ENCODE measurements at regions not wholly inside any gene's neighbourhood (a gene's known extent, or its start where the extent isn't known, plus 50 kb on each side); places are given as distances from the start of the nearest gene placed in this dataset.

DNA sequence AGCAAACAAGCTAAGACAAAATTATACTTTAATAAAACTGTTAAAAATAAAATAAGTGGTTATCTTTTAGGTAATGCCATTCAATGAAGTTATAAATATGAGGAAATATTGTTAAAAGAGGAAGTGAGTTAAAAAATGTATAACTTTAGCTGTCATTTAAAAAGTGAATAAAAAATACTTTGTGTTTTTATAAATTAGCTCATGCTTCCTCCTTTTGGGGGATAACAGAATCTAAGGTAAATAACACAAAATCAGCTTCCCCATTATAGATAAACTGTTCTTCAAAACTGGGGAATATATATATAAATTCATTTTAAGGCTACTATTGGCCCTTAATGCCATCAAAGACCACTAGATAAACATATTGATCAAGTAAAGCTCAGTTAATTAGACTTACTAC lies 113.7 kb upstream of the AADACL2 start:
- ChIA-PET CTCF (ENCODE audit: partially characterized antibody) (no interaction called here), POLR2A (ENCODE audit: partially characterized antibody) (no interaction called here)
- Mint-ChIP-seq H3K36me3 (no peaks in the 10 kb centered on the region), H3K9me3 (peaks cover 0 to 2% (median 0%) of the 10 kb centered on the region in 8 donors), H3K4me3 (no peak overlapping the region), H3K4me1 (no peaks in the 10 kb centered on the region), H3K27me3 (peaks cover 4 to 5% of the 10 kb centered on the region in 2 donors), H3K27ac (no peak overlapping the region)
- intact Hi-C loops (cut with micrococcal nuclease) = no loop called here
- H3K27ac ChIP-seq (ENCODE audit: low read depth, low read length) = no peak overlapping the region
- no peak overlapping the region for H3K4me3 ChIP-seq (ENCODE audit: low read length in 2 of 2)
- H3K9me3 ChIP-seq (ENCODE audit: control insufficient read depth in 1 of 2, low read length in 2 of 2) = no peaks in the 10 kb centered on the region
- H3K36me3 ChIP-seq (ENCODE audit: insufficient read depth, low read length) = no peaks in the 10 kb centered on the region
- H3K27me3 ChIP-seq (ENCODE audit: insufficient read depth, low read length) = peaks cover 3% of the 10 kb centered on the region
- no peaks in the 10 kb centered on the region for H3K4me1 ChIP-seq (ENCODE audit: insufficient read depth, low read length)
- no peak for DNase-seq

DNA sequence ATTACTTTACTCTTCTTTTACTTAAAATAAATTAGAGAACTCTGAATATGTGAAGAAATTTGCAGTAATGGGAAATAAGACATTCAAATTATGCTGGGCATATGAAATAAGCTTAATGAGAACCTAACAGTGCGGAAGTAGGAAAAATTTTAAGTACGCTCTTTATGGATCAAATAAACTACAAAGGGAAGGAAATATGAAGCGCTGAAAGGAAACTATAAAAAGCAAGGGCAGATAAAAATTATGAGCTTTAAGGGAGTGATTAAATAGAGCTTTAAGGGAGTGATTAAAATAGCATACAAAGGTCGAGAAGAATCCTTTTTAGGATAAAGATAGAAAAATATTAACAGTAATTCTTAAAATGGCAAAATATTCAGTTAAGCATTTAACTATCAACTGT lies 118.3 kb upstream of the AADACL2 start:
- H3K9me3 ChIP-seq (ENCODE audit: control insufficient read depth in 1 of 2, low read length in 2 of 2) = no peaks in the 10 kb centered on the region
- DNase-seq = no peak
- Mint-ChIP-seq H3K36me3 (no peaks in the 10 kb centered on the region), H3K4me1 (no peaks in the 10 kb centered on the region), H3K4me3 (no peak overlapping the region), H3K27ac (peak overlapping the region in 1 of 7 donors; percentile 70), H3K27me3 (peaks cover 1 to 5% of the 10 kb centered on the region in 2 donors), H3K9me3 (peaks cover 0 to 12% (median 2%) of the 10 kb centered on the region in 8 donors)
- intact Hi-C loops (cut with micrococcal nuclease) = no loop called here
- POLR2A ChIA-PET (ENCODE audit: partially characterized antibody) = no interaction called here
- H3K27ac ChIP-seq (ENCODE audit: low read depth, low read length) = no peak overlapping the region
- H3K4me1 ChIP-seq (ENCODE audit: insufficient read depth, low read length) = no peaks in the 10 kb centered on the region
- H3K36me3 ChIP-seq (ENCODE audit: insufficient read depth, low read length) = no peaks in the 10 kb centered on the region
- H3K27me3 ChIP-seq (ENCODE audit: insufficient read depth, low read length) = peaks cover 3% of the 10 kb centered on the region
- H3K4me3 ChIP-seq (ENCODE audit: low read length in 2 of 2) = no peak overlapping the region
- CTCF ChIA-PET (ENCODE audit: partially characterized antibody) = interaction anchor here (1.0 kb wide), 1 partner anchor 14 kb away, joined by 3 read pairs; no protein-coding TSS in a partner anchor

- CTCF ChIA-PET (ENCODE audit: partially characterized antibody) = no interaction called here
- Mint-ChIP-seq H3K9me3 (peaks cover 0 to 18% (median 6%) of the 10 kb centered on the region in 8 donors), H3K36me3 (no peaks in the 10 kb centered on the region), H3K27me3 (peaks cover 0 to 2% of the 10 kb centered on the region in 2 donors), H3K4me3 (no peak overlapping the region), H3K27ac (no peak overlapping the region), H3K4me1 (no peaks in the 10 kb centered on the region)
- H3K27me3 ChIP-seq (ENCODE audit: insufficient read depth, low read length) = no peaks in the 10 kb centered on the region
- intact Hi-C loops (cut with micrococcal nuclease) = no loop called here
- POLR2A ChIA-PET (ENCODE audit: partially characterized antibody) = no interaction called here
- no peaks in the 10 kb centered on the region for H3K4me1 ChIP-seq (ENCODE audit: insufficient read depth, low read length)
- H3K36me3 ChIP-seq (ENCODE audit: insufficient read depth, low read length) = no peaks in the 10 kb centered on the region
- no peak overlapping the region for H3K27ac ChIP-seq (ENCODE audit: low read depth, low read length)
- no peaks in the 10 kb centered on the region for H3K9me3 ChIP-seq (ENCODE audit: control insufficient read depth in 1 of 2, low read length in 2 of 2)
- no peak for DNase-seq
- H3K4me3 ChIP-seq (ENCODE audit: low read length in 2 of 2) = no peak overlapping the region
Observed at GRCh38 chr3:151612115-151612514, 121.6 kb upstream of the AADACL2 start.

GRCh38 chr3:151611419-151611818 lies 122.3 kb upstream of the AADACL2 start:
- no peaks in the 10 kb centered on the region for H3K4me1 Mint-ChIP-seq
- Histone ChIP-seq H3K4me3 (ENCODE audit: low read length in 2 of 2) (no peak overlapping the region), H3K27ac (ENCODE audit: low read depth, low read length) (no peak overlapping the region), H3K36me3 (ENCODE audit: insufficient read depth, low read length) (no peaks in the 10 kb centered on the region), H3K4me1 (ENCODE audit: insufficient read depth, low read length) (no peaks in the 10 kb centered on the region), H3K27me3 (ENCODE audit: insufficient read depth, low read length) (no peaks in the 10 kb centered on the region), H3K9me3 (ENCODE audit: control insufficient read depth in 1 of 2, low read length in 2 of 2) (no peaks in the 10 kb centered on the region)
- H3K9me3 Mint-ChIP-seq = peaks cover 0 to 18% (median 7%) of the 10 kb centered on the region in 8 donors
- CTCF ChIA-PET (ENCODE audit: partially characterized antibody) = no interaction called here
- POLR2A ChIA-PET (ENCODE audit: partially characterized antibody) = no interaction called here
- H3K27ac Mint-ChIP-seq = no peak overlapping the region
- no peak overlapping the region for H3K4me3 Mint-ChIP-seq
- no peaks in the 10 kb centered on the region for H3K36me3 Mint-ChIP-seq
- DNase-seq = no peak
- H3K27me3 Mint-ChIP-seq = peaks cover 0 to 5% of the 10 kb centered on the region in 2 donors
- intact Hi-C loops (cut with micrococcal nuclease) = no loop called here

DNA sequence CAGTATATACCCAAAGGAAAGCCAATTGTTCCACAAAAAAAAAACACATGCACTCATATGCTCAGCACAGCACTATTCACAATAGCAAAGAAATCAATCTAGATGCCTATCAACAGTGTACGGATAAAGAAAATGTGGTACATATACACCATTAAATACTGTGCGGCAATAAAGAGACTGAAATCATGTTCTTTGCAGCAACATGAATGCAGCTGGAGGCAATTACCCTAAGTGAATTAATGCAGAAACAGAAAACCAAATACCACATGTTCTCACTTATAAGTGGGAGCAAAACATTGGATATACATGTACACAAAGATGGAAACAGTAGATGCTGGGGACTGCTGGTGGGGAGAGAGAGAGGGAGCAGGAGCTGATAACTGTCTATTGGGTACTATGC lies 124.2 kb upstream of the AADACL2 start:
- no peak overlapping the region for H3K27ac ChIP-seq (ENCODE audit: low read depth, low read length)
- H3K4me3 ChIP-seq (ENCODE audit: low read length in 2 of 2) = no peak overlapping the region
- H3K27me3 Mint-ChIP-seq = peaks cover 0 to 5% of the 10 kb centered on the region in 2 donors
- no peak for DNase-seq
- H3K4me3 Mint-ChIP-seq = no peak overlapping the region
- ChIA-PET POLR2A (ENCODE audit: partially characterized antibody) (no interaction called here), CTCF (ENCODE audit: partially characterized antibody) (no interaction called here)
- no peaks in the 10 kb centered on the region for H3K27me3 ChIP-seq (ENCODE audit: insufficient read depth, low read length)
- H3K36me3 Mint-ChIP-seq = no peaks in the 10 kb centered on the region
- H3K4me1 Mint-ChIP-seq = no peaks in the 10 kb centered on the region
- H3K4me1 ChIP-seq (ENCODE audit: insufficient read depth, low read length) = no peaks in the 10 kb centered on the region
- intact Hi-C loops (cut with micrococcal nuclease) = no loop called here
- no peaks in the 10 kb centered on the region for H3K36me3 ChIP-seq (ENCODE audit: insufficient read depth, low read length)
- H3K9me3 Mint-ChIP-seq = peaks cover 0 to 18% (median 7%) of the 10 kb centered on the region in 8 donors
- H3K9me3 ChIP-seq (ENCODE audit: control insufficient read depth in 1 of 2, low read length in 2 of 2) = no peaks in the 10 kb centered on the region
- H3K27ac Mint-ChIP-seq = no peak overlapping the region

DNA sequence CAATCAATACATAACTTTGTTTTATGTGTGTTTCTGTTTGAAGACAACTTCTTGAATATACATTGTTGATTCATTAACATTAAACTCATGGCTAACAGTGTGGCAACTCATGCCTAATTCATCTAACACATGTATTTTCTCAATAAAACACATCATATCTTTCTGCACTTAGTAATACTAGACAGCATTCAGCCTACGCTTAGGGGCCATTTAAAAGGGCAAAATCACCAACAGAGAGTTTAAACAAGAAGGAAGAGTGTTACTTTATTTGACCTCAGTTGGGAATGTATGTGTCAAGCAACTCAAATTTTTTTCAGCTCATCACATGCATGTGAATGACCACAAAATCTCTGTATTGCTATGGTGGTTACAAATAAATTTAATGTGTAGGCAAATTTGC lies 128.8 kb upstream of the AADACL2 start:
- CTCF ChIA-PET (ENCODE audit: partially characterized antibody) = no interaction called here
- Histone ChIP-seq H3K27me3 (ENCODE audit: insufficient read depth, low read length) (no peaks in the 10 kb centered on the region), H3K9me3 (ENCODE audit: control insufficient read depth in 1 of 2, low read length in 2 of 2) (no peaks in the 10 kb centered on the region), H3K4me3 (ENCODE audit: low read length in 2 of 2) (no peak overlapping the region), H3K36me3 (ENCODE audit: insufficient read depth, low read length) (no peaks in the 10 kb centered on the region), H3K4me1 (ENCODE audit: insufficient read depth, low read length) (no peaks in the 10 kb centered on the region), H3K27ac (ENCODE audit: low read depth, low read length) (no peak overlapping the region)
- intact Hi-C loops (cut with micrococcal nuclease) = no loop called here
- Mint-ChIP-seq H3K4me1 (no peaks in the 10 kb centered on the region), H3K4me3 (no peak overlapping the region), H3K9me3 (peaks cover 0 to 5% (median under 1%) of the 10 kb centered on the region in 8 donors), H3K27ac (no peak overlapping the region), H3K36me3 (no peaks in the 10 kb centered on the region), H3K27me3 (peaks cover 0 to 5% of the 10 kb centered on the region in 2 donors)
- no peak for DNase-seq
- POLR2A ChIA-PET (ENCODE audit: partially characterized antibody) = no interaction called here

DNA sequence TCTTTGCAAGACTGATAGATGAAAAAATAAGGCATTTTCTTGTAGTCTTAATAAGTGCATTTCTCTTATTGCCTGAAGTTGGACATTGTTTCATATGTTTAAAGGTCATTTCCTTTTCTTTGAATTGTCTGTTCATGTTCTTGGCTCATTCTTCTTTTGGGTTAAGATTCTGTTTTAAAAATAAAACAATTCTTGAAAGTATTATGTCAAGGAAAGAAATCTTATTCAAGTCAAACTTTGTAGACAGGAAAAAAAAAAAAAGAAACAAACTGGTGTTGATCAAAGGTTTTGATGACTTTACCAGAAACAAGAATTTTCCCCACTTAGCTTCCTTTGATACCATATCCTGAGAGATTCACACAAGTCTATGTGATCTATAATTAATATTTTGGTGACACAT lies 132.9 kb upstream of the AADACL2 start:
- H3K36me3 ChIP-seq (ENCODE audit: insufficient read depth, low read length) = no peaks in the 10 kb centered on the region
- no peak overlapping the region for H3K4me3 ChIP-seq (ENCODE audit: low read length in 2 of 2)
- intact Hi-C loops (cut with micrococcal nuclease) = no loop called here
- Mint-ChIP-seq H3K9me3 (no peaks in the 10 kb centered on the region), H3K27me3 (no peaks in the 10 kb centered on the region), H3K4me3 (no peak overlapping the region), H3K4me1 (no peaks in the 10 kb centered on the region), H3K36me3 (no peaks in the 10 kb centered on the region), H3K27ac (no peak overlapping the region)
- ChIA-PET POLR2A (ENCODE audit: partially characterized antibody) (no interaction called here), CTCF (ENCODE audit: partially characterized antibody) (no interaction called here)
- H3K27me3 ChIP-seq (ENCODE audit: insufficient read depth, low read length) = no peaks in the 10 kb centered on the region
- no peaks in the 10 kb centered on the region for H3K4me1 ChIP-seq (ENCODE audit: insufficient read depth, low read length)
- no peak for DNase-seq
- no peak overlapping the region for H3K27ac ChIP-seq (ENCODE audit: low read depth, low read length)
- H3K9me3 ChIP-seq (ENCODE audit: control insufficient read depth in 1 of 2, low read length in 2 of 2) = no peaks in the 10 kb centered on the region

DNA sequence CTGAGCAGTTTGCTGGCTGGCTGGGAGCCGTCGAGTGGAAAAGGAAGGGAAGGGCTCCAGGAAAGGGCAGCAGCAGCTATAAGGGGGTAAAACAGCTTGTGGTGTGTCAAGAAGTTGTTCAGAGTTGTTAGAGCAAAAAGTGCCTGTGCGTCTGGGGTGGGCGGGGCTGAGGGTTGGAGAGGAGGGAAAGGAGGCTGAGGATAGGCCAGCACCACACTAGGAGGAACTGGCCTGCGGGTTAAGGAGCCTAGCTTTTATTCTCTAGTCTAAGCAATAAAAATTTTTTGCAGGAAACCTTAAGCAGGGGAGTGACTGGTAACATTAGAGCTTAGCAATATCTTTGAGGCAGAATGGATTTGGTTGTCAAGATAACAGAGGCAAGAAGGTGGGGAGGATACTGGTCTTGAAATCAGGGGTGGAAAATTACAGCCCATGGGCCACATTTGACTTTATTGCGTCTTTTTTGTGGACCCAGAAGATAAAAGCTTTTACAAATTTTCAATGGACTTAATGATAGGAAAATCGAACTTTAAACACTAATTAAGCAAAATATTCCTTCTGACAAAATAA lies 134.5 kb upstream of the AADACL2 start:
- Histone ChIP-seq H3K27ac (ENCODE audit: low read depth, low read length) (no peak overlapping the region), H3K4me3 (ENCODE audit: low read length in 2 of 2) (no peak overlapping the region), H3K36me3 (ENCODE audit: insufficient read depth, low read length) (no peaks in the 10 kb centered on the region), H3K9me3 (ENCODE audit: control insufficient read depth in 1 of 2, low read length in 2 of 2) (no peaks in the 10 kb centered on the region), H3K4me1 (ENCODE audit: insufficient read depth, low read length) (no peaks in the 10 kb centered on the region), H3K27me3 (ENCODE audit: insufficient read depth, low read length) (no peaks in the 10 kb centered on the region)
- no peak for DNase-seq
- H3K4me3 Mint-ChIP-seq = no peak overlapping the region
- H3K36me3 Mint-ChIP-seq = no peaks in the 10 kb centered on the region
- H3K27ac Mint-ChIP-seq = no peak overlapping the region
- ChIA-PET CTCF (ENCODE audit: partially characterized antibody) (no interaction called here), POLR2A (ENCODE audit: partially characterized antibody) (no interaction called here)
- H3K4me1 Mint-ChIP-seq = no peaks in the 10 kb centered on the region
- peaks cover 0 to 2% of the 10 kb centered on the region in 2 donors for H3K27me3 Mint-ChIP-seq
- intact Hi-C loops (cut with micrococcal nuclease) = no loop called here
- H3K9me3 Mint-ChIP-seq = no peaks in the 10 kb centered on the region

All from CD4-positive, alpha-beta memory T cell (primary cell).